WTC11 (cell line): ENCODE measurements at regions not wholly inside any gene's neighbourhood (a gene's known extent, or its start where the extent isn't known, plus 50 kb on each side); places are given as distances from the start of the nearest gene placed in this dataset.

Experiments used
- ATAC-seq: fragments of 200-7000 bp; cut with Tn5 transposase; 2 replicates; pipeline ENCODE4 v1.10.0; 2021; ENCODE audit warnings: mild to moderate bottlenecking, moderate library complexity
- CTCF ChIA-PET: fragments of 300-600 bp; sonication (Branson Sonifier 250); formaldehyde crosslinking; loops from one replicate; lab custom pipeline; 2021; ENCODE audit warnings: antibody characterized with exemption; lab: Charles Lee
- POLR2A ChIA-PET: fragments of 350-600 bp; sonication (Branson Sonifier 250); formaldehyde crosslinking; loops from one replicate; lab custom pipeline; 2021; ENCODE audit warnings: antibody characterized with exemption; lab: Charles Lee
- DNase-seq: peaks from one replicate; pipeline ENCODE4 v3.0.0; 2021; ENCODE audit warnings: low spot score
- H3K27ac Mint-ChIP-seq: 2 replicates; pipeline ENCODE4 v1.8.0; 2021; ENCODE audit warnings: mixed read lengths
- H3K27me3 Mint-ChIP-seq: 2 replicates; pipeline ENCODE4 v1.8.0; 2021; ENCODE audit warnings: low read depth, mild to moderate bottlenecking, moderate library complexity, mixed read lengths
- H3K36me3 Mint-ChIP-seq: 2 replicates; pipeline ENCODE4 v1.8.0; 2021; ENCODE audit warnings: mixed read lengths
- H3K4me1 Mint-ChIP-seq: 2 replicates; pipeline ENCODE4 v1.8.0; 2022; ENCODE audit warnings: mixed read lengths
- H3K4me3 Mint-ChIP-seq: 2 replicates; pipeline ENCODE4 v1.8.0; 2021; ENCODE audit warnings: mild to moderate bottlenecking, moderate library complexity, mixed read lengths
- H3K9me3 Mint-ChIP-seq: 2 replicates; pipeline ENCODE4 v1.8.0; 2021; ENCODE audit warnings: mixed read lengths
- ATF3 ChIP-seq: sonication (generic); formaldehyde crosslinking; conservative IDR thresholded peaks from 2 replicates; pipeline ENCODE4 v1.8.1; 2022; ENCODE audit warnings: mild to moderate bottlenecking, missing genetic modification reagents
- ATF6 ChIP-seq: sonication (generic); formaldehyde crosslinking; IDR thresholded peaks from 2 replicates; pipeline ENCODE4 v1.8.1; 2023; ENCODE audit warnings: mild to moderate bottlenecking, missing genetic modification reagents
- CREB1 ChIP-seq: sonication (generic); formaldehyde crosslinking; IDR thresholded peaks from 2 replicates; pipeline ENCODE4 v1.8.0; 2023; ENCODE audit warnings: mild to moderate bottlenecking, missing genetic modification reagents
- ESRRA ChIP-seq: sonication (generic); formaldehyde crosslinking; IDR thresholded peaks from 2 replicates; pipeline ENCODE4 v1.8.1; 2022; ENCODE audit warnings: mild to moderate bottlenecking, missing genetic modification reagents, borderline replicate concordance
- IRF1 ChIP-seq: sonication (generic); formaldehyde crosslinking; IDR thresholded peaks from 2 replicates; pipeline ENCODE4 v1.8.0; 2023; ENCODE audit warnings: missing genetic modification reagents
- IRF2 ChIP-seq: sonication (generic); formaldehyde crosslinking; IDR thresholded peaks from 2 replicates; pipeline ENCODE4 v1.8.0; 2022; ENCODE audit warnings: low read depth, missing genetic modification reagents, borderline replicate concordance
- JAZF1 ChIP-seq: fragments of 250-450 bp; sonication (Bioruptor Pico); IDR thresholded peaks from 2 replicates; pipeline ENCODE4 v1.9.0; 2021; ENCODE audit warnings: moderate library complexity, mild to moderate bottlenecking, inconsistent platforms
- MAX ChIP-seq: sonication (generic); formaldehyde crosslinking; IDR thresholded peaks from 2 replicates; pipeline ENCODE4 v1.8.0; 2022; ENCODE audit warnings: mild to moderate bottlenecking, missing genetic modification reagents
- NR3C1 ChIP-seq: sonication (generic); formaldehyde crosslinking; conservative IDR thresholded peaks from 2 replicates; pipeline ENCODE4 v1.8.1; 2023; ENCODE audit warnings: low read depth, mild to moderate bottlenecking, missing genetic modification reagents
- SMAD4 ChIP-seq: sonication (generic); formaldehyde crosslinking; IDR thresholded peaks from 2 replicates; pipeline ENCODE4 v1.8.0; 2022; ENCODE audit warnings: mild to moderate bottlenecking, missing genetic modification reagents
- USF1 ChIP-seq: sonication (generic); formaldehyde crosslinking; IDR thresholded peaks from 2 replicates; pipeline ENCODE4 v1.8.0; 2022; ENCODE audit warnings: mild to moderate bottlenecking, missing genetic modification reagents
- USF2 ChIP-seq: sonication (generic); formaldehyde crosslinking; IDR thresholded peaks from 2 replicates; pipeline ENCODE4 v1.8.1; 2023; ENCODE audit warnings: mild to moderate bottlenecking, missing genetic modification reagents, moderate library complexity
- ZBTB21 ChIP-seq: sonication (generic); formaldehyde crosslinking; IDR thresholded peaks from 2 replicates; pipeline ENCODE4 v1.8.1; 2023; ENCODE audit warnings: mild to moderate bottlenecking, missing genetic modification reagents, borderline replicate concordance
- ZNF121 ChIP-seq: sonication (generic); formaldehyde crosslinking; IDR thresholded peaks from 2 replicates; pipeline ENCODE4 v1.8.0; 2023; ENCODE audit warnings: missing genetic modification reagents
- ZNF396 ChIP-seq: fragments of 250-450 bp; sonication (Bioruptor Pico); IDR thresholded peaks from 2 replicates; pipeline ENCODE4 v1.8.0; 2021; ENCODE audit warnings: mild to moderate bottlenecking, moderate library complexity, borderline replicate concordance
- ZNF425 ChIP-seq: fragments of 250-450 bp; sonication (Bioruptor Pico); conservative IDR thresholded peaks from 2 replicates; pipeline ENCODE4 v1.9.0; 2021; ENCODE audit warnings: mild to moderate bottlenecking
- ZSCAN18 ChIP-seq: fragments of 250-450 bp; sonication (Bioruptor Pico); IDR thresholded peaks from 2 replicates; pipeline ENCODE4 v2.1.2; 2022; ENCODE audit warnings: mild to moderate bottlenecking, moderate library complexity

GRCh38 chr11:130781931-130782330, 134.3 kb downstream of the SNX19 start (continued):
- TF ChIP-seq USF1 (CRISPR knock-in tag) (no peak), IRF1 (CRISPR knock-in tag) (no peak), ATF3 (no peak), ATF6 (CRISPR knock-in tag) (no peak), NR3C1 (CRISPR knock-in tag) (no peak), JAZF1 (no peak), ESRRA (CRISPR knock-in tag) (no peak), MAX (CRISPR knock-in tag) (no peak), IRF2 (CRISPR knock-in tag) (no peak)

- no peaks in the 10 kb centered on the region for H3K36me3 Mint-ChIP-seq
- no peak for DNase-seq
- TF ChIP-seq SMAD4 (no peak), ZBTB21 (CRISPR knock-in tag) (no peak), ZNF425 (CRISPR knock-in tag) (no peak), ZSCAN18 (no peak), ZNF121 (CRISPR knock-in tag) (no peak)
- ChIA-PET POLR2A (no interaction called here), CTCF (interaction anchor here (0.7 to 1.1 kb wide), 3 partner anchors 16 to 333 kb away, joined by 3 read pairs; no protein-coding TSS in a partner anchor)
- peak; percentile 13 for ATAC-seq
- peaks cover under 1% of the 10 kb centered on the region; the same call in 1 of the 2 replicates for H3K27me3 Mint-ChIP-seq
- H3K27ac Mint-ChIP-seq, result no peak overlapping the region
- H3K4me3 Mint-ChIP-seq, result no peak overlapping the region
- H3K4me1 Mint-ChIP-seq, result peaks cover 32% of the 10 kb centered on the region
- H3K9me3 Mint-ChIP-seq, result peaks cover 16% of the 10 kb centered on the region
These were observed 133.7 kb downstream of the SNX19 start for GRCh38 chr11:130782361-130783222.

GRCh38 chr11:130783323-130783722, 133.0 kb downstream of the SNX19 start:
- Mint-ChIP-seq H3K4me3 (no peak overlapping the region), H3K4me1 (peaks cover 32% of the 10 kb centered on the region)
- no peak for DNase-seq
- CTCF ChIA-PET, result interaction anchor here (0.6 to 1.1 kb wide), 3 partner anchors 79 to 469 kb away, joined by 3 to 4 read pairs (median 3); partner anchors contain the start of gene ZBTB44
- TF ChIP-seq USF2 (no peak), ZNF396 (CRISPR knock-in tag) (no peak), CREB1 (no peak)
- TF ChIP-seq, all 79 proteins: peak for 0
- no peak for ATAC-seq
- Mint-ChIP-seq H3K27ac (no peak overlapping the region), H3K36me3 (no peaks in the 10 kb centered on the region), H3K9me3 (peaks cover 12% of the 10 kb centered on the region), H3K27me3 (no peaks in the 10 kb centered on the region)
- POLR2A ChIA-PET, result no interaction called here
